Spleen (tissue), 11 donors: ENCODE measurements at regions not wholly inside any gene's neighbourhood (a gene's known extent, or its start where the extent isn't known, plus 50 kb on each side); places are given as distances from the start of the nearest gene placed in this dataset.
"Not testable (repeated sequence)": the region's sequence is repeated elsewhere in the genome, so short reads cannot be mapped to it uniquely, and the experiment has no call there.

Experiments
- DNase-seq: peaks from one replicate; pipeline ENCODE4 v3.0.0-alpha.2; 2020
- H3K27ac ChIP-seq, 8 donors: fragments of 200-600 bp; sonication (generic) in 7 of 8; 1 replicate in 4 of 8; 2 replicates in 4 of 8; pipeline versions ENCODE4 v1.5.0 to v1.8.0; 2016 to 2021; ENCODE audit warnings: inconsistent platforms in 4 of 8, mild to moderate bottlenecking in 4 of 8, moderate library complexity in 1 of 8
- H3K27me3 ChIP-seq, 7 donors: fragments of 200-600 bp; sonication (generic) in 6 of 7; replicated peaks in 1 of 7; 1 replicate in 4 of 7; 2 replicates in 3 of 7; pipeline versions ENCODE4 v1.5.0 to v1.8.0; 2016 to 2021; ENCODE audit warnings: inconsistent platforms in 3 of 7, mild to moderate bottlenecking in 1 of 7
- H3K36me3 ChIP-seq, 6 donors: fragments of 200-600 bp; sonication (generic) in 5 of 6; 1 replicate in 4 of 6; 2 replicates in 2 of 6; pipeline versions ENCODE4 v1.5.0 to v1.8.0; 2016 to 2021; ENCODE audit warnings: inconsistent platforms in 2 of 6
- H3K4me1 ChIP-seq, 6 donors: fragments of 200-600 bp; sonication (generic) in 5 of 6; 1 replicate in 3 of 6; 2 replicates in 3 of 6; pipeline versions ENCODE4 v1.5.0 to v1.8.0; 2016 to 2021; ENCODE audit warnings: inconsistent platforms in 3 of 6
- H3K4me3 ChIP-seq, 8 donors: fragments of 200-600 bp; sonication (generic) in 7 of 8; 1 replicate in 4 of 8; 2 replicates in 4 of 8; pipeline versions ENCODE4 v1.5.0 to v1.8.0; 2016 to 2021; ENCODE audit warnings: inconsistent platforms in 4 of 8, mild to moderate bottlenecking in 4 of 8, moderate library complexity in 2 of 8
- H3K9me3 ChIP-seq, 8 donors: fragments of 200-600 bp; sonication (generic) in 7 of 8; 1 replicate in 4 of 8; 2 replicates in 4 of 8; pipeline versions ENCODE4 v1.5.0 to v1.8.0; 2016 to 2021; ENCODE audit warnings: inconsistent platforms in 4 of 8
- CTCF ChIP-seq, 11 experiments: fragments of 200-600 bp in 7 of 11; fragments of 450-650 bp in 4 of 11; sonication (generic) in 4 of 11; IDR thresholded peaks in 8 of 11; conservative IDR thresholded peaks in 3 of 11; 1 replicate in 7 of 11; 2 replicates in 4 of 11; pipeline versions ENCODE4 v1.4.0 to v1.8.0; 2016 to 2021; ENCODE audit warnings: antibody characterized with exemption in 11 of 11, inconsistent platforms in 4 of 11, mild to moderate bottlenecking in 1 of 11
- POLR2A ChIP-seq, 3 donors: fragments of 450-650 bp; IDR thresholded peaks; one replicate each; pipeline ENCODE4 v1.5.1; 2017; ENCODE audit warnings: antibody characterized with exemption in 3 of 3, mild to moderate bottlenecking in 1 of 3
- POLR2AphosphoS5 ChIP-seq, 3 donors: sonication (generic); formaldehyde crosslinking; IDR thresholded peaks; one replicate each; pipeline ENCODE4 v1.5.1; 2017; ENCODE audit warnings: antibody characterized with exemption in 3 of 3
- WGBS, 5 donors: extraction: QIAGEN DNeasy Blood & Tissue Kit in 3 of 5; methylation state at CpG; one replicate each; pipeline versions ENCODE4 v1.1.5 to v1.1.7; 2013 to 2018; 5-methylcytosine and 5-hydroxymethylcytosine counted together
- intact Hi-C: fragments of 100-400 bp; cut with DNase I; formaldehyde crosslinking; loops from one replicate; pipeline ENCODE4 v1.15.0; 2023; ENCODE audit warnings: low total_unique reads
- donor health status: healthy with polysubstance abuse.
- donor health status: DM: no; HTN: no; CAD: no; lungs with moderate emphysema.
- donor health status: DM: no; HTN: no; CAD: no.
- donor health status: Bipolar disorder and iron deficiency.
- donor health status: healthy.
- donor health status: DM: no; HTN: no; CAD: no.
- donor health status: DM: yes; HTN: yes; CAD: no.

- 76 to 85% (median 79%) methylated on average over 6 of the region's 6 CpGs for WGBS, 5 donors
- intact Hi-C loops = no loop called here
- H3K36me3 ChIP-seq = no peaks in the 10 kb centered on the region
- H3K27me3 ChIP-seq = no peaks in the 10 kb centered on the region
- DNase-seq = no peak
- H3K4me1 ChIP-seq = no peaks in the 10 kb centered on the region
- H3K4me3 ChIP-seq = no peak overlapping the region
- H3K9me3 ChIP-seq = peaks cover 0 to 5% (median 0%) of the 10 kb centered on the region in 8 donors
- TF ChIP-seq POLR2A (IDR thresholded peaks at IDR 0.05) (no peak), POLR2AphosphoS5 (IDR thresholded peaks at IDR 0.05) (no peak), CTCF (IDR thresholded peaks at IDR 0.05 in 8 of 11, conservative IDR thresholded peaks at IDR 0.05 in 3 of 11) (no peak)
- no peak overlapping the region for H3K27ac ChIP-seq
Measured at GRCh38 chr10:3635697-3636096, 149.3 kb downstream of the KLF6 start.

DNA sequence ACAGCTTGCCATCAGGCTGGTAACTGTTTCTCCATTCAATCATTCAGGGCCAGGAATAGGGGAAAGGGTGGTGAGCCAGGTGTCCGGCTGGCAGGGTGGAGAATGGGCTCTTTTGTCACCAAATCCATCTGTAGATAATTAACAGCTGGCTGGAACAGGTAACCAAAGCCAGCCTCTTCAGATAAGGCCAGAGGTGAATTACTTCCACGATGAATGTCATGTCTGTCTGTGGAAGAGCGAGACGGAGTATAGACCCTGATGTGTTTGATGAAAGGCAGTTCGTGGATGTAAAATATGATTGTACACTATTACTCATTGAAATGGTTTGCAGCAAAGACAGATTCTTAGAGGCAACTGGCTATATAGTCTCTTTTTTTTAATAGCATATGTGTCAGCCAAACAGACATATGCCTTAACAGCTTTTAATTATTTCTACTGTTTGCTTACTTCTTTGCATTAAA is 149.8 kb downstream of the KLF6 start:
- Histone ChIP-seq H3K27ac (no peak overlapping the region), H3K36me3 (no peaks in the 10 kb centered on the region), H3K27me3 (no peaks in the 10 kb centered on the region), H3K4me1 (no peaks in the 10 kb centered on the region), H3K4me3 (no peak overlapping the region), H3K9me3 (peaks cover 0 to 5% (median 0%) of the 10 kb centered on the region in 8 donors)
- WGBS, 5 donors = 92 to 98% (median 94%) methylated on average over 5 of the region's 5 CpGs
- no peak for DNase-seq
- TF ChIP-seq CTCF (IDR thresholded peaks at IDR 0.05 in 8 of 11, conservative IDR thresholded peaks at IDR 0.05 in 3 of 11) = no peak
- intact Hi-C loops = no loop called here

GRCh38 chr10:3634646-3635045 is 150.4 kb downstream of the KLF6 start:
- DNase-seq, H3K36me3 ChIP-seq, H3K27me3 ChIP-seq, H3K9me3 ChIP-seq, H3K27ac ChIP-seq, H3K4me1 ChIP-seq, intact Hi-C loops, H3K4me3 ChIP-seq: not testable (repeated sequence)
- WGBS, 5 donors = 87 to 100% (median 100%) methylated on average over 1 of the region's 1 CpG

- H3K9me3 ChIP-seq = peaks cover 0 to 5% (median 0%) of the 10 kb centered on the region in 8 donors
- 73 to 90% (median 87%) methylated on average over 5 of the region's 5 CpGs for WGBS, 5 donors
- H3K27me3 ChIP-seq = no peaks in the 10 kb centered on the region
- H3K4me1 ChIP-seq = no peaks in the 10 kb centered on the region
- no peak overlapping the region for H3K27ac ChIP-seq
- intact Hi-C loops = no loop called here
- H3K36me3 ChIP-seq = no peaks in the 10 kb centered on the region
- H3K4me3 ChIP-seq = no peak overlapping the region
- no peak for DNase-seq
- no peak for TF ChIP-seq CTCF (IDR thresholded peaks at IDR 0.05 in 8 of 11, conservative IDR thresholded peaks at IDR 0.05 in 3 of 11)
Measured at GRCh38 chr10:3631701-3632330, 153.2 kb downstream of the KLF6 start.

DNA sequence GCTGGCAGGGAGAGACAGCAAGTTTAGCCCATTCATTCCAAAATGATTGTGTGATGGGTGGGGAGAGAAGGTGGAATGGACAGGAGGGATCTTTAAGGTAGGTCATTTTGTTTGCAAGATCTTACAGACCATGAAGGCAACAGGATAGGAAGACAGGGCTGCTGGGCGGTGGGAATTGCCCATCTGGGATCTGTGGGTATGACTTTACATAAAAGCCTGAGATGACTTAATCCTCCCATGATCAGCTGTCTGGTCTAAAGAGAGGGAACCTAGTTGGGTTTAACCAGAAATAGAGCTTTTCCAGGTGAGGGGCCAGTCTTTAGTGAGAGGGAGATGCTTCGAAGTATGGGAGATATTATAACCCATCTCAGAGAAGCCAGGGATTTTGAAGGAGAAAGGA is 153.7 kb downstream of the KLF6 start:
- peaks cover 0 to 5% (median 0%) of the 10 kb centered on the region in 8 donors for H3K9me3 ChIP-seq
- H3K27ac ChIP-seq = no peak overlapping the region
- 86 to 98% (median 91%) methylated on average over 2 of the region's 2 CpGs for WGBS, 5 donors
- no peak for DNase-seq
- intact Hi-C loops = no loop called here
- H3K36me3 ChIP-seq = no peaks in the 10 kb centered on the region
- no peak for TF ChIP-seq POLR2A (IDR thresholded peaks at IDR 0.05)
- TF ChIP-seq CTCF (IDR thresholded peaks at IDR 0.05 in 8 of 11, conservative IDR thresholded peaks at IDR 0.05 in 3 of 11) = no peak
- TF ChIP-seq POLR2AphosphoS5 (IDR thresholded peaks at IDR 0.05) = no peak
- H3K4me3 ChIP-seq = no peak overlapping the region
- no peaks in the 10 kb centered on the region for H3K4me1 ChIP-seq
- H3K27me3 ChIP-seq = no peaks in the 10 kb centered on the region
